NB4 (cell line): ENCODE measurements at regions not wholly inside any gene's neighbourhood (a gene's known extent, or its start where the extent isn't known, plus 50 kb on each side); places are given as distances from the start of the nearest gene placed in this dataset.

Experiments used
- POLR2A ChIP-seq: IDR thresholded peaks from 2 replicates; pipeline ENCODE4 v1.6.1; 2011; ENCODE audit warnings: mild to moderate bottlenecking; ENCODE audit not compliant: insufficient read length; ENCODE audit errors: extremely low read depth
- TF ChIP-seq, protein P1 (sequence below): IDR thresholded peaks from one replicate; pipeline ENCODE4 v1.5.1; 2012; ENCODE audit warnings: low read depth, low read length
- TF ChIP-seq, protein P2 (sequence below): IDR thresholded peaks from 2 replicates; pipeline ENCODE4 v1.6.1; 2011; ENCODE audit warnings: low read depth, low read length

DNA sequence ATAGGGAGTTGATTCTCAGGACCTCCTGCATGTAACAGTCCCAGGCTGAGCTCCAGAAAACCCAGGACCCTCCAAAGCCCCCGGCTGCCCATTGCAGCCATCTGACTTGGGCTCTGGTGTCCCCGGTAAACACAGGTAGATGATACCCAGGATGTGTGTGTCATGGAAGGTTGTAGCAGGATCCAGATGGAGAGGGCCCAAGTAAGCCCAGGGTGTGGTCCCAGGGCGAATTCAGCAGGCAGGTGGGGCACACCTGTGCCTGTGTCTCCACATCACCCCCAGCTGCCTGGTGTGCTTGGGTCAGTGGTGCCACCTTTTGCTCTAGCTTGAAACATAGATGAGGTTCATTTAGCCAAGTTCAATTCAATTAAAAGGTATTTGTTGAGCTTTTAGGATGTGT lies 524.1 kb downstream of the GLRX3 start:
- TF ChIP-seq, protein P1, sequence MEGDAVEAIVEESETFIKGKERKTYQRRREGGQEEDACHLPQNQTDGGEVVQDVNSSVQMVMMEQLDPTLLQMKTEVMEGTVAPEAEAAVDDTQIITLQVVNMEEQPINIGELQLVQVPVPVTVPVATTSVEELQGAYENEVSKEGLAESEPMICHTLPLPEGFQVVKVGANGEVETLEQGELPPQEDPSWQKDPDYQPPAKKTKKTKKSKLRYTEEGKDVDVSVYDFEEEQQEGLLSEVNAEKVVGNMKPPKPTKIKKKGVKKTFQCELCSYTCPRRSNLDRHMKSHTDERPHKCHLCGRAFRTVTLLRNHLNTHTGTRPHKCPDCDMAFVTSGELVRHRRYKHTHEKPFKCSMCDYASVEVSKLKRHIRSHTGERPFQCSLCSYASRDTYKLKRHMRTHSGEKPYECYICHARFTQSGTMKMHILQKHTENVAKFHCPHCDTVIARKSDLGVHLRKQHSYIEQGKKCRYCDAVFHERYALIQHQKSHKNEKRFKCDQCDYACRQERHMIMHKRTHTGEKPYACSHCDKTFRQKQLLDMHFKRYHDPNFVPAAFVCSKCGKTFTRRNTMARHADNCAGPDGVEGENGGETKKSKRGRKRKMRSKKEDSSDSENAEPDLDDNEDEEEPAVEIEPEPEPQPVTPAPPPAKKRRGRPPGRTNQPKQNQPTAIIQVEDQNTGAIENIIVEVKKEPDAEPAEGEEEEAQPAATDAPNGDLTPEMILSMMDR = no peak
- TF ChIP-seq, protein P2, sequence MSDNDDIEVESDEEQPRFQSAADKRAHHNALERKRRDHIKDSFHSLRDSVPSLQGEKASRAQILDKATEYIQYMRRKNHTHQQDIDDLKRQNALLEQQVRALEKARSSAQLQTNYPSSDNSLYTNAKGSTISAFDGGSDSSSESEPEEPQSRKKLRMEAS = no peak
- TF ChIP-seq POLR2A = no peak
